ENCODE measurements at regions not wholly inside any gene's neighbourhood (a gene's known extent, or its start where the extent isn't known, plus 50 kb on each side); places are given as distances from the start of the nearest gene placed in this dataset.

DNA sequence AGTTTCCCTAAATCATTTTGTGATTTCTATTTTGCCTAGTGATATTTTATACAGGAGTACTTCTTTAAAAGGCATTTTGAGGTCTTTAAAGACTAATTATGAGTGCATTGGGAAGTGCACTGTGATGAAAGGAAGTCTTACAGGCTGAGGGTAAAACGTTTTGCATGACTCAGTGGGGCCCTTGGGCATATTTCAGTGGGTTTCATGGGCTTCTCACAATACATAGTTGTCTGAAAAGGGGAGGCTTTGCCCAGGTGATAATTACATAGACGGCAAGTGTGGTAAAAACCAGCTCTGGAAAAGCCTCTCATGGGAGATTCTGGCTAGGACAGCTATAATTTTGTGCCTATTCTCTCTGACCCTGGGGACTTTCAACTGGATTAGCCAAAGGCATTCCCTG, 387.2 kb downstream of the ARHGEF28 start:
- DNase-seq (ENCODE audit: low read depth, low spot score) (no peak), FAIRE-seq (no peak)
- Histone ChIP-seq H3K36me3 (ENCODE audit: control insufficient read depth in 2 of 2, extremely low read depth in 1 of 2, insufficient read depth in 2 of 2, low read length in 2 of 2) (no peaks in the 10 kb centered on the region), H3K27ac (ENCODE audit: insufficient read depth, low read depth, low read length) (no peak overlapping the region), H3K27me3 (ENCODE audit: control insufficient read depth in 2 of 2, insufficient read depth in 2 of 2, low read length in 2 of 2) (peaks cover 11 to 12% of the 10 kb centered on the region in 2 experiments), H3K9me3 (replicated peaks; ENCODE audit: control insufficient read depth, insufficient read depth, low read length) (no peaks in the 10 kb centered on the region), H3K79me2 (ENCODE audit: control insufficient read depth, insufficient read depth, low read length) (no peaks in the 10 kb centered on the region), H3K9ac (replicated peaks; ENCODE audit: extremely low read depth, insufficient read depth, low read length) (no peak overlapping the region), H3K4me3 (replicated peaks in 1 of 3; ENCODE audit: insufficient read depth in 1 of 3, low read depth in 1 of 3, low read length in 3 of 3) (no peak overlapping the region), H3K4me2 (ENCODE audit: insufficient read depth, low read length) (no peak overlapping the region), H3K9me1 (replicated peaks; ENCODE audit: control insufficient read depth, extremely low read depth, insufficient read depth, low read length) (no peaks in the 10 kb centered on the region), H3K4me1 (ENCODE audit: control insufficient read depth, extremely low read depth, insufficient read depth, low read length) (no peaks in the 10 kb centered on the region), H2AFZ (ENCODE audit: low read depth, low read length) (no peak overlapping the region), H4K20me1 (replicated peaks; ENCODE audit: control insufficient read depth, extremely low read depth, insufficient read depth, low read length) (no peaks in the 10 kb centered on the region)
- CTCF ChIA-PET: no interaction called here
- BruUV-seq (replicated peaks): no TSS peak
- POLR2A ChIA-PET: no interaction called here
- intact Hi-C loops (cut with micrococcal nuclease) (no loop called here), dilution Hi-C loops (cut with MboI; ENCODE audit: extremely low pct_ligation_motif_present, low sequenced_read_pairs) (no loop called here)
- no peak for TF ChIP-seq CTCF (IDR thresholded peaks at IDR 0.05; ENCODE audit: extremely low read depth in 1 of 2, insufficient read depth in 1 of 2, low read depth in 1 of 2, low read length in 2 of 2)
- no peak for TF ChIP-seq EZH2 (IDR thresholded peaks at IDR 0.05; ENCODE audit: borderline replicate concordance, low read depth, low read length, severe bottlenecking)
- no peak for TF ChIP-seq MYC (IDR thresholded peaks at IDR 0.05; ENCODE audit: low read depth, low read length)
- TF ChIP-seq POLR2A (IDR thresholded peaks at IDR 0.05; ENCODE audit: low read depth, low read length): no peak
- no peak for TF ChIP-seq FOS (IDR thresholded peaks at IDR 0.05; ENCODE audit: borderline replicate concordance, insufficient read depth, low read length)

- Histone ChIP-seq H3K27ac (ENCODE audit: insufficient read depth, low read depth, low read length) (no peak overlapping the region), H3K9me3 (replicated peaks; ENCODE audit: control insufficient read depth, insufficient read depth, low read length) (no peaks in the 10 kb centered on the region), H3K4me1 (ENCODE audit: control insufficient read depth, extremely low read depth, insufficient read depth, low read length) (no peaks in the 10 kb centered on the region), H4K20me1 (replicated peaks; ENCODE audit: control insufficient read depth, extremely low read depth, insufficient read depth, low read length) (no peaks in the 10 kb centered on the region), H3K9ac (replicated peaks; ENCODE audit: extremely low read depth, insufficient read depth, low read length) (no peak overlapping the region), H2AFZ (ENCODE audit: low read depth, low read length) (no peak overlapping the region), H3K4me2 (ENCODE audit: insufficient read depth, low read length) (no peak overlapping the region), H3K36me3 (ENCODE audit: control insufficient read depth in 2 of 2, extremely low read depth in 1 of 2, insufficient read depth in 2 of 2, low read length in 2 of 2) (no peaks in the 10 kb centered on the region), H3K79me2 (ENCODE audit: control insufficient read depth, insufficient read depth, low read length) (no peaks in the 10 kb centered on the region), H3K9me1 (replicated peaks; ENCODE audit: control insufficient read depth, extremely low read depth, insufficient read depth, low read length) (no peaks in the 10 kb centered on the region), H3K27me3 (ENCODE audit: control insufficient read depth in 2 of 2, insufficient read depth in 2 of 2, low read length in 2 of 2) (peaks cover 7 to 11% of the 10 kb centered on the region in 2 experiments), H3K4me3 (replicated peaks in 1 of 3; ENCODE audit: insufficient read depth in 1 of 3, low read depth in 1 of 3, low read length in 3 of 3) (no peak overlapping the region)
- ChIA-PET POLR2A (no interaction called here), CTCF (no interaction called here)
- dilution Hi-C loops (cut with MboI; ENCODE audit: extremely low pct_ligation_motif_present, low sequenced_read_pairs): no loop called here
- FAIRE-seq (no peak), DNase-seq (ENCODE audit: low read depth, low spot score) (no peak)
- BruUV-seq (replicated peaks): no TSS peak
- TF ChIP-seq JUN (IDR thresholded peaks at IDR 0.05; ENCODE audit: borderline replicate concordance, insufficient read depth, insufficient read length, low read depth) (no peak), FOS (IDR thresholded peaks at IDR 0.05; ENCODE audit: borderline replicate concordance, insufficient read depth, low read length) (no peak), POLR2A (IDR thresholded peaks at IDR 0.05; ENCODE audit: low read depth, low read length) (no peak), POLR2AphosphoS5 (IDR thresholded peaks at IDR 0.05; ENCODE audit: insufficient read depth, low read depth, low read length) (no peak), MYC (IDR thresholded peaks at IDR 0.05; ENCODE audit: low read depth, low read length) (no peak), GATA2 (IDR thresholded peaks at IDR 0.05; ENCODE audit: insufficient read depth, insufficient read length, low read depth, low read length) (no peak), CTCF (IDR thresholded peaks at IDR 0.05; ENCODE audit: extremely low read depth in 1 of 2, insufficient read depth in 1 of 2, low read depth in 1 of 2, low read length in 2 of 2) (no peak), EZH2 (IDR thresholded peaks at IDR 0.05; ENCODE audit: borderline replicate concordance, low read depth, low read length, severe bottlenecking) (no peak)
- TF ChIP-seq, protein P1, sequence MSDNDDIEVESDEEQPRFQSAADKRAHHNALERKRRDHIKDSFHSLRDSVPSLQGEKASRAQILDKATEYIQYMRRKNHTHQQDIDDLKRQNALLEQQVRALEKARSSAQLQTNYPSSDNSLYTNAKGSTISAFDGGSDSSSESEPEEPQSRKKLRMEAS (IDR thresholded peaks at IDR 0.05; ENCODE audit: insufficient read depth, insufficient read length): no peak
- intact Hi-C loops (cut with micrococcal nuclease): no loop called here
These were observed 383.5 kb downstream of the ARHGEF28 start for GRCh38 chr5:74009502-74009901.

Measured in endothelial cell of umbilical vein (primary cell).